Panc1 (cell line): ENCODE measurements at regions not wholly inside any gene's neighbourhood (a gene's known extent, or its start where the extent isn't known, plus 50 kb on each side); places are given as distances from the start of the nearest gene placed in this dataset.

Experiments used
- ATAC-seq: fragments of 200-7000 bp; cut with Tn5 transposase; 2 replicates; pipeline ENCODE4 v1.9.1; 2020; ENCODE audit warnings: mild to moderate bottlenecking, moderate library complexity
- BruUV-seq: library from RNA; stranded (reverse); fragments of 400-500 nt; replicated peaks from 2 replicates; lab custom pipeline; 2021; lab: Mats Ljungman, UMichigan
- CTCF ChIA-PET: fragments of 300-600 bp; sonication (Branson Sonifier 250); formaldehyde crosslinking; loops from one replicate; lab custom pipeline; 2022; ENCODE audit warnings: antibody characterized with exemption; lab: Charles Lee
- POLR2A ChIA-PET: fragments of 300-600 bp; sonication (Branson Sonifier 250); formaldehyde crosslinking; loops from one replicate; lab custom pipeline; 2022; ENCODE audit warnings: antibody characterized with exemption; lab: Charles Lee
- DNase-seq: peaks from one replicate; pipeline ENCODE4 v3.0.0-alpha.2; 2010; ENCODE audit warnings: low read depth, low spot score
- H3K27ac ChIP-seq: 2 replicates; pipeline ENCODE4 v1.5.1; 2011; ENCODE audit warnings: mild to moderate bottlenecking, low read length, inconsistent platforms
- H3K27me3 ChIP-seq: fragments of 200-500 bp; sonication (Bioruptor generic); 2 replicates; pipeline ENCODE4 v1.6.0; 2014; ENCODE audit warnings: low read length, inconsistent platforms; ENCODE audit not compliant: control insufficient read depth, insufficient read depth
- H3K36me3 ChIP-seq: fragments of 200-500 bp; sonication (Bioruptor generic); 2 replicates; pipeline ENCODE4 v1.5.1; 2014; ENCODE audit warnings: inconsistent platforms, mild to moderate bottlenecking, low read length, moderate library complexity; ENCODE audit not compliant: control insufficient read depth, insufficient read depth
- H3K4me1 ChIP-seq: 2 replicates; pipeline ENCODE4 v1.5.1; 2011; ENCODE audit warnings: inconsistent platforms, mild to moderate bottlenecking, low read length, moderate library complexity; ENCODE audit not compliant: control insufficient read depth, insufficient read depth
- H3K4me3 ChIP-seq, 2 experiments: 2 replicates each; pipeline ENCODE4 v1.5.1; 2011 to 2012; ENCODE audit warnings: low read depth in 2 of 2, low read length in 2 of 2, mild to moderate bottlenecking in 2 of 2, inconsistent platforms in 1 of 2, moderate library complexity in 1 of 2
- H3K9me3 ChIP-seq: fragments of 200-500 bp; sonication (Bioruptor generic); 2 replicates; pipeline ENCODE4 v1.5.1; 2014; ENCODE audit warnings: low read depth, mild to moderate bottlenecking, inconsistent platforms, low read length, moderate library complexity; ENCODE audit not compliant: control insufficient read depth, insufficient read depth
- POLR2AphosphoS5 ChIP-seq: IDR thresholded peaks from 2 replicates; pipeline ENCODE4 v1.6.1; 2012; ENCODE audit warnings: mild to moderate bottlenecking, low read depth, low read length, moderate library complexity
- SIN3A ChIP-seq: IDR thresholded peaks from 2 replicates; pipeline ENCODE4 v1.6.1; 2012; ENCODE audit warnings: low read depth, mild to moderate bottlenecking, low read length, moderate library complexity, borderline replicate concordance; ENCODE audit not compliant: insufficient read depth
- TCF7L2 ChIP-seq: IDR thresholded peaks from 2 replicates; pipeline ENCODE4 v1.6.1; 2011; ENCODE audit warnings: mild to moderate bottlenecking, low read depth, low read length, inconsistent platforms
- in situ Hi-C: cut with HindIII; loops from 2 replicates; pipeline ENCODE4 v1.10.0; 2016; ENCODE audit warnings: low sequenced_read_pairs, low pct_unique_long_range_greater_than_20kb
- intact Hi-C: fragments of 100-400 bp; cut with micrococcal nuclease; formaldehyde crosslinking; loops from one replicate; pipeline ENCODE4 v1.10.0; 2022; ENCODE audit not compliant: unreplicated experiment
- TF ChIP-seq, protein P1 (sequence below), 2 experiments: IDR thresholded peaks; 2 replicates each; pipeline ENCODE4 v1.6.1; 2011 to 2012; ENCODE audit warnings: low read depth in 2 of 2, control low read depth in 1 of 2, low read length in 1 of 2, mild to moderate bottlenecking in 1 of 2, moderate library complexity in 1 of 2; ENCODE audit not compliant: insufficient read depth in 1 of 2
- TF ChIP-seq, protein P2 (sequence below): fragments of 450-650 bp; IDR thresholded peaks from 2 replicates; pipeline ENCODE4 v1.5.1; 2017; ENCODE audit warnings: mild to moderate bottlenecking

DNA sequence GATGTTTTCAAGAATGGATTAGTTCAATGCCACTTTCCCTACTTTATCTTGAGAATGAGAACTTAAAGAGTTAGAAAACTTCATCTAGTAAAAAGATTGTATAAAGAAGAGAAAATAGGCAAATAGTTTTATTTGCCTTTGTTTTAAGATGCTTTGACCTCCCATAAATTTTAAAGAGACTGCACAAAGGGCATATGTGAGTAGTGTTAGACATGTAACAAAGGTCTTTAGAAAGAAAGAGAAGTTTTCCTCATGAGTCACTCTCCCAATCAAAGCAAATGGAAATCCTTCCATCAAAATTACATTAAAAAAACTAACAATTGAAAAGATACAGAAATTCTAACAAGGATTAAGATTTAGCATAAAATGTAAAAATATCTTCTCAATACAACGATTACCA, 381.8 kb upstream of the KIF2A start:
- in situ Hi-C loops, result no loop called here
- H3K27ac ChIP-seq, result no peak overlapping the region
- CTCF ChIA-PET, result no interaction called here

DNA sequence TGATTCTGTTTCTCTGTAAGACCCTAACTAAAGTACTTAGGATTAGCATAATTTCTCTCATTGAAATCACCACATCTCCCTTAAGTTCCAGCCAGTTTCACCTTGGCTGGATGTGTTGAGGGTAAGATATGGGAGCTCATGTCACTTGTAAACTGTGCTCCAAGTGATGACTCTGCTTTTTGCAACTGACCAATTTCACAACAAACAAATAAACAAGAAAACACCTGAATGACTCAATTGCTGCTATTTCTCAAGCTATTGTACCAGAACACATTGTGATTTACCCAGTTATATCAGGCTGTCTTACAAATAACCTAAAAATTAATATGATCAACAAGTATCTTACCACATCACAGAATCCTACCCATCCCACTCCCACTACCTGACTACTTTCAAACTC, 379.1 kb upstream of the KIF2A start:
- TF ChIP-seq, protein P1, sequence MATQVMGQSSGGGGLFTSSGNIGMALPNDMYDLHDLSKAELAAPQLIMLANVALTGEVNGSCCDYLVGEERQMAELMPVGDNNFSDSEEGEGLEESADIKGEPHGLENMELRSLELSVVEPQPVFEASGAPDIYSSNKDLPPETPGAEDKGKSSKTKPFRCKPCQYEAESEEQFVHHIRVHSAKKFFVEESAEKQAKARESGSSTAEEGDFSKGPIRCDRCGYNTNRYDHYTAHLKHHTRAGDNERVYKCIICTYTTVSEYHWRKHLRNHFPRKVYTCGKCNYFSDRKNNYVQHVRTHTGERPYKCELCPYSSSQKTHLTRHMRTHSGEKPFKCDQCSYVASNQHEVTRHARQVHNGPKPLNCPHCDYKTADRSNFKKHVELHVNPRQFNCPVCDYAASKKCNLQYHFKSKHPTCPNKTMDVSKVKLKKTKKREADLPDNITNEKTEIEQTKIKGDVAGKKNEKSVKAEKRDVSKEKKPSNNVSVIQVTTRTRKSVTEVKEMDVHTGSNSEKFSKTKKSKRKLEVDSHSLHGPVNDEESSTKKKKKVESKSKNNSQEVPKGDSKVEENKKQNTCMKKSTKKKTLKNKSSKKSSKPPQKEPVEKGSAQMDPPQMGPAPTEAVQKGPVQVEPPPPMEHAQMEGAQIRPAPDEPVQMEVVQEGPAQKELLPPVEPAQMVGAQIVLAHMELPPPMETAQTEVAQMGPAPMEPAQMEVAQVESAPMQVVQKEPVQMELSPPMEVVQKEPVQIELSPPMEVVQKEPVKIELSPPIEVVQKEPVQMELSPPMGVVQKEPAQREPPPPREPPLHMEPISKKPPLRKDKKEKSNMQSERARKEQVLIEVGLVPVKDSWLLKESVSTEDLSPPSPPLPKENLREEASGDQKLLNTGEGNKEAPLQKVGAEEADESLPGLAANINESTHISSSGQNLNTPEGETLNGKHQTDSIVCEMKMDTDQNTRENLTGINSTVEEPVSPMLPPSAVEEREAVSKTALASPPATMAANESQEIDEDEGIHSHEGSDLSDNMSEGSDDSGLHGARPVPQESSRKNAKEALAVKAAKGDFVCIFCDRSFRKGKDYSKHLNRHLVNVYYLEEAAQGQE (IDR thresholded peaks at IDR 0.05; ENCODE audit: insufficient read depth in 1 of 2, low read depth in 2 of 2, low read length in 1 of 2), result no peak
- TF ChIP-seq TCF7L2 (no peak), SIN3A (no peak), POLR2AphosphoS5 (no peak)
- TF ChIP-seq, protein P2, sequence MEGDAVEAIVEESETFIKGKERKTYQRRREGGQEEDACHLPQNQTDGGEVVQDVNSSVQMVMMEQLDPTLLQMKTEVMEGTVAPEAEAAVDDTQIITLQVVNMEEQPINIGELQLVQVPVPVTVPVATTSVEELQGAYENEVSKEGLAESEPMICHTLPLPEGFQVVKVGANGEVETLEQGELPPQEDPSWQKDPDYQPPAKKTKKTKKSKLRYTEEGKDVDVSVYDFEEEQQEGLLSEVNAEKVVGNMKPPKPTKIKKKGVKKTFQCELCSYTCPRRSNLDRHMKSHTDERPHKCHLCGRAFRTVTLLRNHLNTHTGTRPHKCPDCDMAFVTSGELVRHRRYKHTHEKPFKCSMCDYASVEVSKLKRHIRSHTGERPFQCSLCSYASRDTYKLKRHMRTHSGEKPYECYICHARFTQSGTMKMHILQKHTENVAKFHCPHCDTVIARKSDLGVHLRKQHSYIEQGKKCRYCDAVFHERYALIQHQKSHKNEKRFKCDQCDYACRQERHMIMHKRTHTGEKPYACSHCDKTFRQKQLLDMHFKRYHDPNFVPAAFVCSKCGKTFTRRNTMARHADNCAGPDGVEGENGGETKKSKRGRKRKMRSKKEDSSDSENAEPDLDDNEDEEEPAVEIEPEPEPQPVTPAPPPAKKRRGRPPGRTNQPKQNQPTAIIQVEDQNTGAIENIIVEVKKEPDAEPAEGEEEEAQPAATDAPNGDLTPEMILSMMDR, result no peak
- POLR2A ChIA-PET, result no interaction called here
- no peak for DNase-seq
- H3K9me3 ChIP-seq, result no peaks in the 10 kb centered on the region
- ATAC-seq, result no peak
- no peaks in the 10 kb centered on the region for H3K27me3 ChIP-seq
- in situ Hi-C loops (no loop called here), intact Hi-C loops (loop anchor here (10.0 kb wide), 1 partner anchor 262 kb away; no protein-coding TSS in a partner anchor)
- H3K36me3 ChIP-seq, result no peaks in the 10 kb centered on the region
- H3K4me1 ChIP-seq, result no peaks in the 10 kb centered on the region
- no peak overlapping the region for H3K4me3 ChIP-seq
- H3K27ac ChIP-seq, result no peak overlapping the region
- BruUV-seq, result no TSS peak
- CTCF ChIA-PET, result no interaction called here

More for the DNA sequence above, 381.8 kb upstream of the KIF2A start:
- H3K4me3 ChIP-seq, result no peak overlapping the region
- no peaks in the 10 kb centered on the region for H3K9me3 ChIP-seq
- no peak for TF ChIP-seq POLR2AphosphoS5
- TF ChIP-seq, protein P1 (IDR thresholded peaks at IDR 0.05; ENCODE audit: insufficient read depth in 1 of 2, low read depth in 2 of 2, low read length in 1 of 2), result no peak
- TF ChIP-seq SIN3A, result no peak
- TF ChIP-seq, protein P2, result no peak
- no peak for TF ChIP-seq TCF7L2
- H3K36me3 ChIP-seq, result no peaks in the 10 kb centered on the region
- no peak for DNase-seq
- no TSS peak for BruUV-seq
- intact Hi-C loops, result loop anchor here (10.0 kb wide), 1 partner anchor 259 kb away; no protein-coding TSS in a partner anchor
- no peaks in the 10 kb centered on the region for H3K4me1 ChIP-seq
- H3K27me3 ChIP-seq, result peaks cover 4% of the 10 kb centered on the region; the same call in 1 of the 2 replicates
- ATAC-seq, result no peak
- POLR2A ChIA-PET, result no interaction called here
